HL-60 (cell line): ENCODE measurements at regions not wholly inside any gene's neighbourhood (a gene's known extent, or its start where the extent isn't known, plus 50 kb on each side); places are given as distances from the start of the nearest gene placed in this dataset.

ENCODE experiments used
- CTCF ChIP-seq: IDR thresholded peaks from one replicate; pipeline ENCODE4 v1.5.1; 2011; ENCODE audit warnings: low read length, control low read depth, inconsistent platforms; ENCODE audit not compliant: insufficient read depth
- GABPA ChIP-seq: IDR thresholded peaks from 2 replicates; pipeline ENCODE4 v1.6.1; 2012; ENCODE audit warnings: low read depth
- POLR2AphosphoS5 ChIP-seq: IDR thresholded peaks from 2 replicates; pipeline ENCODE4 v1.6.1; 2012; ENCODE audit warnings: low read depth
- REST ChIP-seq: IDR thresholded peaks from 2 replicates; pipeline ENCODE4 v1.6.1; 2012; ENCODE audit warnings: low read depth; ENCODE audit not compliant: insufficient replicate concordance
- SPI1 ChIP-seq: IDR thresholded peaks from 2 replicates; pipeline ENCODE4 v1.6.1; 2012; ENCODE audit warnings: low read depth, mild to moderate bottlenecking, borderline replicate concordance

- TF ChIP-seq REST (no peak), CTCF (no peak), POLR2AphosphoS5 (no peak), SPI1 (no peak), GABPA (no peak)
Measured at GRCh38 chr1:82972841-82973553, 1025.9 kb downstream of the TTLL7 start.
